H1 (cell line): ENCODE measurements at regions not wholly inside any gene's neighbourhood (a gene's known extent, or its start where the extent isn't known, plus 50 kb on each side); places are given as distances from the start of the nearest gene placed in this dataset.

ENCODE experiments used
- CTCF ChIA-PET: fragments of 300-600 bp; sonication (Branson Sonifier 250); formaldehyde crosslinking; loops from one replicate; lab custom pipeline; 2021; ENCODE audit not compliant: partially characterized antibody; lab: Charles Lee
- POLR2A ChIA-PET: fragments of 300-600 bp; sonication (Branson Sonifier 250); formaldehyde crosslinking; loops from one replicate; lab custom pipeline; 2021; ENCODE audit warnings: inconsistent platforms; ENCODE audit not compliant: partially characterized antibody; lab: Charles Lee
- DNase-seq, 2 experiments: peaks; one replicate each; pipeline versions ENCODE4 v3.0.0 to v3.0.0-alpha.2; 2010 to 2022; ENCODE audit warnings: low spot score in 2 of 2, low read depth in 1 of 2, mixed read lengths in 1 of 2
- FAIRE-seq: peaks from 2 replicates; lab custom pipeline; 2011; peaks lifted over from hg19 to GRCh38; lab: Jason Lieb, UNC
- H2AFZ ChIP-seq: 2 replicates; pipeline ENCODE4 v1.8.1; 2012; ENCODE audit warnings: low read length, inconsistent platforms
- H2AK5ac ChIP-seq: 2 replicates; pipeline ENCODE4 v1.6.1; 2013; ENCODE audit warnings: low read depth, low read length
- H2BK120ac ChIP-seq: replicated peaks from 2 replicates; pipeline ENCODE3; 2013; ENCODE audit warnings: low read depth, low read length, inconsistent platforms
- H2BK12ac ChIP-seq: 2 replicates; pipeline ENCODE4 v1.6.1; 2013; ENCODE audit warnings: low read depth, low read length
- H2BK15ac ChIP-seq: 2 replicates; pipeline ENCODE4 v1.6.1; 2013; ENCODE audit warnings: low read length
- H2BK20ac ChIP-seq: 2 replicates; pipeline ENCODE4 v1.6.1; 2013; ENCODE audit warnings: low read length
- H2BK5ac ChIP-seq: 2 replicates; pipeline ENCODE4 v1.6.1; 2013; ENCODE audit warnings: low read depth, low read length
- H3K14ac ChIP-seq: 2 replicates; pipeline ENCODE4 v1.6.1; 2013; ENCODE audit warnings: inconsistent platforms; ENCODE audit not compliant: insufficient read length
- H3K18ac ChIP-seq: 2 replicates; pipeline ENCODE4 v1.6.1; 2013; ENCODE audit warnings: low read length; ENCODE audit errors: extremely low read depth
- H3K23ac ChIP-seq: 2 replicates; pipeline ENCODE4 v1.6.1; 2013; ENCODE audit warnings: inconsistent platforms; ENCODE audit not compliant: insufficient read length
- H3K23me2 ChIP-seq: 2 replicates; pipeline ENCODE4 v1.6.1; 2013; ENCODE audit warnings: low read depth, low read length
- H3K27ac ChIP-seq: 2 replicates; pipeline ENCODE4 v1.6.1; 2011; ENCODE audit warnings: low read depth, low read length, inconsistent platforms
- H3K27me3 ChIP-seq, 4 experiments: replicated peaks in 1 of 4; 1 replicate in 1 of 4; 2 replicates in 3 of 4; pipeline versions ENCODE4 v1.6.1 to v1.8.1; 2011 to 2013; ENCODE audit warnings: low read length in 3 of 4, mild to moderate bottlenecking in 3 of 4, inconsistent platforms in 2 of 4, mixed read lengths in 2 of 4, moderate library complexity in 1 of 4; ENCODE audit not compliant: control insufficient read depth in 3 of 4, insufficient read depth in 3 of 4; ENCODE audit errors: extremely low read depth in 1 of 4
- H3K36me3 ChIP-seq, 4 experiments: 2 replicates each; pipeline versions ENCODE4 v1.6.1 to v1.8.1; 2011 to 2013; ENCODE audit warnings: mild to moderate bottlenecking in 4 of 4, low read length in 3 of 4, moderate library complexity in 2 of 4, control low read depth in 1 of 4, inconsistent platforms in 1 of 4; ENCODE audit not compliant: insufficient read depth in 4 of 4, control insufficient read depth in 2 of 4
- H3K4ac ChIP-seq: replicated peaks from 2 replicates; pipeline ENCODE3; 2013; ENCODE audit warnings: low read length, low read depth, mixed read lengths, inconsistent platforms; ENCODE audit not compliant: insufficient read length
- H3K4me1 ChIP-seq, 4 experiments: replicated peaks in 1 of 4; 1 replicate in 1 of 4; 2 replicates in 3 of 4; pipeline versions ENCODE4 v1.6.1 to v1.8.1; 2011 to 2013; ENCODE audit warnings: low read length in 3 of 4, inconsistent platforms in 2 of 4, mixed read lengths in 1 of 4; ENCODE audit not compliant: insufficient read depth in 4 of 4, control insufficient read depth in 3 of 4
- H3K4me2 ChIP-seq, 2 experiments: 2 replicates each; pipeline versions ENCODE4 v1.6.1 to v1.8.1; 2011 to 2013; ENCODE audit warnings: low read depth in 2 of 2, low read length in 2 of 2, control low read depth in 1 of 2, inconsistent platforms in 1 of 2, mild to moderate bottlenecking in 1 of 2; ENCODE audit not compliant: insufficient read depth in 1 of 2
- H3K4me3 ChIP-seq, 4 experiments: fragments of 200-600, 300-600 bp in 1 of 4; sonication (generic), shearing (Covaris generic), sonication (Bioruptor Twin) in 1 of 4; 2 replicates each; pipeline versions ENCODE4 v1.5.1 to v1.8.1; 2011 to 2016; ENCODE audit warnings: low read length in 4 of 4, low read depth in 3 of 4, control low read depth in 2 of 4, inconsistent platforms in 2 of 4, mild to moderate bottlenecking in 2 of 4, mixed read lengths in 1 of 4, moderate library complexity in 1 of 4; ENCODE audit not compliant: insufficient read depth in 2 of 4; ENCODE audit errors: extremely low read depth in 1 of 4
- H3K56ac ChIP-seq: replicated peaks from 2 replicates; pipeline ENCODE3; 2013; ENCODE audit warnings: low read depth, mild to moderate bottlenecking, mixed read lengths, low read length, inconsistent platforms; ENCODE audit not compliant: insufficient read length
- H3K79me1 ChIP-seq: 2 replicates; pipeline ENCODE4 v1.6.1; 2013; ENCODE audit warnings: low read depth, low read length, control low read depth
- H3K79me2 ChIP-seq, 2 experiments: 2 replicates each; pipeline versions ENCODE4 v1.6.1 to v1.8.1; 2012 to 2013; ENCODE audit warnings: low read length in 2 of 2, mild to moderate bottlenecking in 2 of 2, inconsistent platforms in 1 of 2; ENCODE audit not compliant: insufficient read depth in 2 of 2, control insufficient read depth in 1 of 2
- H3K9ac ChIP-seq, 4 experiments: replicated peaks in 1 of 4; 1 replicate in 1 of 4; 2 replicates in 3 of 4; pipeline versions ENCODE4 v1.6.1 to v1.8.1; 2011 to 2013; ENCODE audit warnings: low read depth in 3 of 4, low read length in 3 of 4, control low read depth in 2 of 4, mild to moderate bottlenecking in 2 of 4, moderate library complexity in 2 of 4, inconsistent platforms in 1 of 4; ENCODE audit errors: extremely low read depth in 1 of 4
- H3K9me3 ChIP-seq, 2 experiments: 2 replicates each; pipeline versions ENCODE4 v1.6.1 to v1.8.1; 2012 to 2013; ENCODE audit warnings: mild to moderate bottlenecking in 2 of 2, moderate library complexity in 2 of 2, control low read depth in 1 of 2, inconsistent platforms in 1 of 2, low read depth in 1 of 2, low read length in 1 of 2, mixed read lengths in 1 of 2; ENCODE audit not compliant: insufficient read depth in 2 of 2
- H4K20me1 ChIP-seq, 2 experiments: replicated peaks in 1 of 2; 2 replicates each; pipeline versions ENCODE3 to v1.8.1; 2011 to 2013; ENCODE audit warnings: inconsistent platforms in 2 of 2, low read length in 2 of 2, mild to moderate bottlenecking in 1 of 2; ENCODE audit not compliant: insufficient read depth in 2 of 2, control insufficient read depth in 1 of 2
- H4K5ac ChIP-seq: 2 replicates; pipeline ENCODE4 v1.6.1; 2013; ENCODE audit warnings: low read length, low read depth, mixed read lengths, inconsistent platforms; ENCODE audit not compliant: insufficient read length
- H4K8ac ChIP-seq: 2 replicates; pipeline ENCODE4 v1.8.0; 2013; ENCODE audit warnings: mild to moderate bottlenecking, moderate library complexity, low read length, inconsistent platforms; ENCODE audit not compliant: insufficient read depth; ENCODE audit errors: extremely low read depth
- H4K91ac ChIP-seq: replicated peaks from 2 replicates; pipeline ENCODE3; 2013; ENCODE audit warnings: low read length, mixed read lengths, inconsistent platforms; ENCODE audit not compliant: insufficient read length
- ATF3 ChIP-seq: IDR thresholded peaks from 2 replicates; pipeline ENCODE4 v1.6.1; 2011; ENCODE audit warnings: low read depth, mild to moderate bottlenecking, low read length; ENCODE audit not compliant: insufficient read depth
- CBX8 ChIP-seq: fragments of 300-800, 300-1000 bp; sonication (generic); IDR thresholded peaks from 2 replicates; pipeline ENCODE4 v1.7.1; 2016; ENCODE audit warnings: low read depth, low read length, borderline replicate concordance
- CHD2 ChIP-seq: IDR thresholded peaks from 2 replicates; pipeline ENCODE4 v1.6.1; 2012; ENCODE audit warnings: low read length, improper control_type of control experiment
- CREB1 ChIP-seq: IDR thresholded peaks from 2 replicates; pipeline ENCODE4 v1.6.1; 2012; ENCODE audit warnings: inconsistent platforms
- EGR1 ChIP-seq: IDR thresholded peaks from 2 replicates; pipeline ENCODE4 v1.6.1; 2011; ENCODE audit warnings: low read depth, low read length, borderline replicate concordance
- EP300 ChIP-seq, 2 experiments: IDR thresholded peaks; 1 replicate in 1 of 2; 2 replicates in 1 of 2; pipeline ENCODE4 v1.6.1; 2011 to 2012; ENCODE audit warnings: low read depth in 2 of 2, low read length in 2 of 2, mild to moderate bottlenecking in 2 of 2, borderline replicate concordance in 1 of 2, inconsistent platforms in 1 of 2, moderate library complexity in 1 of 2
- FOSL1 ChIP-seq: IDR thresholded peaks from 2 replicates; pipeline ENCODE4 v1.6.1; 2011; ENCODE audit warnings: mild to moderate bottlenecking, low read depth, low read length, moderate library complexity; ENCODE audit not compliant: insufficient read depth
- GTF2F1 ChIP-seq: IDR thresholded peaks from 2 replicates; pipeline ENCODE4 v1.6.1; 2012; ENCODE audit warnings: low read depth, low read length, improper control_type of control experiment, borderline replicate concordance
- KDM5A ChIP-seq: fragments of 200-600 bp; IDR thresholded peaks from 2 replicates; pipeline ENCODE4 v1.7.1; 2012; ENCODE audit warnings: mild to moderate bottlenecking, low read length, inconsistent platforms, mixed read lengths
- MAX ChIP-seq: IDR thresholded peaks from 2 replicates; pipeline ENCODE4 v1.6.1; 2012; ENCODE audit warnings: inconsistent platforms
- PHF8 ChIP-seq: fragments of 200-600 bp; sonication (generic); conservative IDR thresholded peaks from 2 replicates; pipeline ENCODE4 v1.7.1; 2012; ENCODE audit warnings: low read depth, mild to moderate bottlenecking, inconsistent platforms, low read length, moderate library complexity
- RFX5 ChIP-seq: IDR thresholded peaks from 2 replicates; pipeline ENCODE4 v1.6.1; 2011; ENCODE audit warnings: low read depth, low read length, improper control_type of control experiment, borderline replicate concordance
- RXRA ChIP-seq: IDR thresholded peaks from 2 replicates; pipeline ENCODE4 v1.6.1; 2011; ENCODE audit warnings: low read depth, mild to moderate bottlenecking, low read length, moderate library complexity; ENCODE audit not compliant: insufficient read depth
- SIX5 ChIP-seq: IDR thresholded peaks from 2 replicates; pipeline ENCODE4 v1.6.1; 2011; ENCODE audit warnings: mild to moderate bottlenecking, low read depth, low read length
- TEAD4 ChIP-seq: IDR thresholded peaks from 2 replicates; pipeline ENCODE4 v1.6.1; 2012; ENCODE audit warnings: low read depth, low read length, inconsistent platforms, mixed read lengths
- WGBS, 2 experiments: shearing (Covaris generic) in 1 of 2; methylation state at CpG; one replicate each; pipeline versions ENCODE4 v1.1.6 to v1.1.7; 2013 to 2015; ENCODE audit warnings: low lambda C conversion rate in 2 of 2, mixed read lengths in 2 of 2, inconsistent platforms in 1 of 2, low coverage in 1 of 2, missing lambda C conversion rate in 1 of 2; ENCODE audit not compliant: insufficient replicate concordance in 2 of 2, insufficient coverage in 1 of 2, insufficient read length in 1 of 2; ENCODE audit errors: extremely low coverage in 1 of 2, missing lambda C conversion rate in 1 of 2; 5-methylcytosine and 5-hydroxymethylcytosine counted together

GRCh38 chr13:37950016-37950415 lies 80.4 kb upstream of the TRPC4 start:
- no peak overlapping the region for H2BK5ac ChIP-seq
- H4K8ac ChIP-seq = no peak overlapping the region
- H2BK15ac ChIP-seq = no peak overlapping the region
- no peaks in the 10 kb centered on the region for H3K36me3 ChIP-seq
- ChIA-PET POLR2A (no interaction called here), CTCF (no interaction called here)
- no peak overlapping the region for H2AFZ ChIP-seq
- no peak overlapping the region for H3K14ac ChIP-seq
- no peak overlapping the region for H3K27ac ChIP-seq
- H2AK5ac ChIP-seq = no peak overlapping the region
- DNase-seq (no peak), FAIRE-seq (no peak)
- 70% methylated on average over 1 of the region's 1 CpG; no CpG with 5 or more reads in 1 of the 2 experiments for WGBS, 2 experiments
- H3K9me3 ChIP-seq = no peaks in the 10 kb centered on the region
- H3K23me2 ChIP-seq = no peaks in the 10 kb centered on the region
- H3K79me2 ChIP-seq = no peaks in the 10 kb centered on the region
- H3K79me1 ChIP-seq = no peaks in the 10 kb centered on the region
- H3K18ac ChIP-seq = no peak overlapping the region
- H3K27me3 ChIP-seq = no peaks in the 10 kb centered on the region
- H4K91ac ChIP-seq = no peak overlapping the region
- H2BK12ac ChIP-seq = no peak overlapping the region
- no peak overlapping the region for H4K5ac ChIP-seq
- no peaks in the 10 kb centered on the region for H3K4me1 ChIP-seq
- no peak overlapping the region for H3K4me3 ChIP-seq
- H2BK120ac ChIP-seq = no peak overlapping the region
- no peak overlapping the region for H2BK20ac ChIP-seq
- H3K56ac ChIP-seq = no peak overlapping the region
- H3K4me2 ChIP-seq = no peak overlapping the region
- no peak overlapping the region for H3K4ac ChIP-seq
- H3K9ac ChIP-seq = no peak overlapping the region
- peaks cover 0 to 1% of the 10 kb centered on the region in 2 experiments for H4K20me1 ChIP-seq
- H3K23ac ChIP-seq = no peak overlapping the region
- TF ChIP-seq MAX (no peak), EGR1 (no peak), RFX5 (no peak), CBX8 (no peak), EP300 (IDR thresholded peaks at IDR 0.05; ENCODE audit: borderline replicate concordance in 1 of 2, low read depth in 2 of 2, low read length in 2 of 2) (no peak), PHF8 (no peak), CHD2 (no peak), CREB1 (no peak), RXRA (no peak), FOSL1 (no peak), GTF2F1 (no peak), SIX5 (no peak), TEAD4 (no peak), ATF3 (no peak), KDM5A (no peak)
